GM18498 (cell line): ENCODE measurements at regions not wholly inside any gene's neighbourhood (a gene's known extent, or its start where the extent isn't known, plus 50 kb on each side); places are given as distances from the start of the nearest gene placed in this dataset.

Experiments used
- ATAC-seq: cut with Tn5 transposase; IDR thresholded peaks from one replicate; pipeline ENCODE4 v1.9.1; 2021; ENCODE audit warnings: mild to moderate bottlenecking, moderate library complexity; ENCODE audit not compliant: unreplicated experiment

GRCh38 chr17:77453613-77454241 is 313.0 kb downstream of the SEC14L1 start:
- ATAC-seq, result no peak

GRCh38 chr17:77454242-77455095 is 313.7 kb downstream of the SEC14L1 start:
- ATAC-seq, result no peak

GRCh38 chr17:77455111-77455890 is 314.5 kb downstream of the SEC14L1 start:
- ATAC-seq, result no peak

GRCh38 chr17:77455891-77456260 is 315.1 kb downstream of the SEC14L1 start:
- no peak for ATAC-seq

- ATAC-seq, result no peak
Observed at GRCh38 chr17:77456271-77456950, 315.6 kb downstream of the SEC14L1 start.

GRCh38 chr17:77456951-77457548 is 316.3 kb downstream of the SEC14L1 start:
- no peak for ATAC-seq

- no peak for ATAC-seq
Observed at GRCh38 chr17:77457572-77458201, 316.9 kb downstream of the SEC14L1 start.

GRCh38 chr17:77458202-77459017 is 317.6 kb downstream of the SEC14L1 start:
- ATAC-seq, result no peak

- ATAC-seq, result no peak
Observed at GRCh38 chr17:77459018-77459755, 318.4 kb downstream of the SEC14L1 start.

- no peak for ATAC-seq
Observed at GRCh38 chr17:77460514-77461046, 319.8 kb downstream of the SEC14L1 start.

GRCh38 chr17:77461277-77462057 is 320.7 kb downstream of the SEC14L1 start:
- ATAC-seq, result no peak

GRCh38 chr17:77462090-77462489 is 321.3 kb downstream of the SEC14L1 start:
- peak; percentile 44 for ATAC-seq

- ATAC-seq, result no peak
Observed at GRCh38 chr17:77462553-77463497, 322.1 kb downstream of the SEC14L1 start.

- ATAC-seq, result no peak
Observed at GRCh38 chr17:77464988-77465357, 324.2 kb downstream of the SEC14L1 start.

GRCh38 chr17:77465358-77466041 is 324.7 kb downstream of the SEC14L1 start:
- peak; percentile 54 for ATAC-seq

GRCh38 chr17:77466140-77466539 is 325.4 kb downstream of the SEC14L1 start:
- ATAC-seq, result no peak
